Breast epithelium (tissue), 3 donors: ENCODE measurements at regions not wholly inside any gene's neighbourhood (a gene's known extent, or its start where the extent isn't known, plus 50 kb on each side); places are given as distances from the start of the nearest gene placed in this dataset.

Source experiments
- POLR2A ChIP-seq: fragments of 450-650 bp; IDR thresholded peaks from one replicate; pipeline ENCODE4 v1.6.1; 2016; ENCODE audit warnings: antibody characterized with exemption, mild to moderate bottlenecking, moderate library complexity
- TF ChIP-seq, protein P1 (sequence below), 3 donors: fragments of 450-650 bp; IDR thresholded peaks; one replicate each; pipeline ENCODE4 v1.5.1; 2016 to 2017; ENCODE audit warnings: antibody characterized with exemption in 3 of 3, mild to moderate bottlenecking in 3 of 3, moderate library complexity in 3 of 3

DNA sequence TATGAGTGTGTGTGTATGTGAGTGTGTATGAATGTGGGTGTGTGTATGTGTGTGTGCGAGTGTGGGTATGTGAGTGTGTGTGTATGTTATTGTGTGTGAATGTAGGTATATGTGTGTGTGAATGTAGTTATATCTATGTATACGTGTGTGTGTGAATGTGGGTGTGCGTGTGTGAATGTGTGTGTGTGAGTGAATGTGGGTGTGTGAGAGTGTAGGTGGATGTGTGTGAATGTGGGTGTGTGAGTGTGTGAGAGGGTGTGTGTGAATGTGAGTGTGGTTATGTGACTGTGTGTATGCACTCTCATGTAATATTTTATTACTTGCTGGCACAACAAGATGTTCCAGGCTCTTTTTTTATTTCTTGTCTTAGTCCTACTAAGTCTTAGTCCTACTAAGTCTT lies 513.4 kb upstream of the B3GAT1 start:
- TF ChIP-seq, protein P1, sequence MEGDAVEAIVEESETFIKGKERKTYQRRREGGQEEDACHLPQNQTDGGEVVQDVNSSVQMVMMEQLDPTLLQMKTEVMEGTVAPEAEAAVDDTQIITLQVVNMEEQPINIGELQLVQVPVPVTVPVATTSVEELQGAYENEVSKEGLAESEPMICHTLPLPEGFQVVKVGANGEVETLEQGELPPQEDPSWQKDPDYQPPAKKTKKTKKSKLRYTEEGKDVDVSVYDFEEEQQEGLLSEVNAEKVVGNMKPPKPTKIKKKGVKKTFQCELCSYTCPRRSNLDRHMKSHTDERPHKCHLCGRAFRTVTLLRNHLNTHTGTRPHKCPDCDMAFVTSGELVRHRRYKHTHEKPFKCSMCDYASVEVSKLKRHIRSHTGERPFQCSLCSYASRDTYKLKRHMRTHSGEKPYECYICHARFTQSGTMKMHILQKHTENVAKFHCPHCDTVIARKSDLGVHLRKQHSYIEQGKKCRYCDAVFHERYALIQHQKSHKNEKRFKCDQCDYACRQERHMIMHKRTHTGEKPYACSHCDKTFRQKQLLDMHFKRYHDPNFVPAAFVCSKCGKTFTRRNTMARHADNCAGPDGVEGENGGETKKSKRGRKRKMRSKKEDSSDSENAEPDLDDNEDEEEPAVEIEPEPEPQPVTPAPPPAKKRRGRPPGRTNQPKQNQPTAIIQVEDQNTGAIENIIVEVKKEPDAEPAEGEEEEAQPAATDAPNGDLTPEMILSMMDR (IDR thresholded peaks at IDR 0.05): no peak
- no peak for TF ChIP-seq POLR2A
